Activated naive CD4-positive, alpha-beta T cell treated with anti-CD3 and anti-CD28 coated beads, Interleukin-2, amount 10 ng/mL, durations not matched to agents 7 days and 5 days (primary cell): ENCODE measurements at regions not wholly inside any gene's neighbourhood (a gene's known extent, or its start where the extent isn't known, plus 50 kb on each side); places are given as distances from the start of the nearest gene placed in this dataset.

Source experiments
- CTCF ChIA-PET: fragments of 350-600 bp; sonication (Branson Sonifier 250); formaldehyde crosslinking; loops from one replicate; lab custom pipeline; 2021; ENCODE audit warnings: antibody characterized with exemption; lab: Charles Lee
- DNase-seq: peaks from one replicate; pipeline ENCODE4 v3.0.0-alpha.2; 2020
- H3K27ac Mint-ChIP-seq: one replicate; pipeline ENCODE4 v1.8.0; 2021; ENCODE audit warnings: mild to moderate bottlenecking, moderate library complexity, mixed read lengths
- H3K27me3 Mint-ChIP-seq: one replicate; pipeline ENCODE4 v1.8.0; 2021; ENCODE audit warnings: mild to moderate bottlenecking, mixed read lengths
- H3K36me3 Mint-ChIP-seq: one replicate; pipeline ENCODE4 v1.8.0; 2021; ENCODE audit warnings: mixed read lengths
- H3K4me1 Mint-ChIP-seq: one replicate; pipeline ENCODE4 v1.8.0; 2021; ENCODE audit warnings: mixed read lengths
- H3K4me3 Mint-ChIP-seq: one replicate; pipeline ENCODE4 v1.8.0; 2021; ENCODE audit warnings: mild to moderate bottlenecking, moderate library complexity, mixed read lengths
- H3K9me3 Mint-ChIP-seq: one replicate; pipeline ENCODE4 v1.8.0; 2021; ENCODE audit warnings: mixed read lengths

DNA sequence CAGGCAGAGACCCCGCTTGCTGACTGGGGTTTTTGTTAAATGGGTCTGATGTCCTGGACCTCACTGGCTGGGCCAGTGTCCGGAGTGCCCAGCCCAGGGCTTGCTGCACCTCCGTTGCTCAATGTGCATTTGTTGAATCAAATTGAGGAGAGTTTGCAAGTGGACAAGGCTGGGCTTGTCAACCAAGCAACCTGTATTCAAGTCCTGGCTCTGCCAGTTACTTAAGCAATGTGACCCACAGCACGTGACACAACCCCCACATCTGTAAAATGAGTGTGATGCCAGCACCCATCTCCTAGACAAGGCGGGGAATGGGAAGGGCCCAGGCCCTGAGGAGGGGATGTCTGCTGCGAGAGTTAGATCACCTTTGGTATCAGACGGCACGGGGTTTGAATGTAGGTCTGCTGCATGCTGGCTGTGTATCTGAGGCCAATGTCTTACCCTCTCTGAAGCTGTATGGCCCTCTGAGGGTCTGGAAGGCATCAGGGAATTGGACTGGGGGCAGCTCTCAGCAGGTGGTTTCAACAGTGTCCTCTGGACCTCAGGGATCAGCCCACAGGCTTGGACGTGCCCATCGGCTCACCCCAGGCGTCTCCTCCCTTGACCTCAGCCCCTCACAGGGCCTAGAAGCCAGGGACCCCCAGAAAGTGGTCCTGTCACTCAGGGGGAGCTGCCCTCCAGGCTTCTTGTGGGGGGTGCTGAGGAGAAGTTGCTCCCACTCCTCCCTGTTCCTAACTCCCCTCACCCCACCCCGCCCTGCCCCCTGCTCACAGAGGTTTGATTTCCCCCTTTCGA lies 51.0 kb upstream of the RUNX3 start:
- DNase-seq, result no peak
- CTCF ChIA-PET, result interaction anchor here (1.0 to 3.2 kb wide), 5 partner anchors 10 to 56 kb away, joined by 3 to 12 read pairs (median 6); no protein-coding TSS in a partner anchor
- H3K27ac Mint-ChIP-seq, result peak overlapping the region; percentile 88
- peaks cover 19% of the 10 kb centered on the region for H3K36me3 Mint-ChIP-seq
- peaks cover 96% of the 10 kb centered on the region for H3K4me1 Mint-ChIP-seq
- peaks cover 8% of the 10 kb centered on the region for H3K9me3 Mint-ChIP-seq
- H3K27me3 Mint-ChIP-seq, result no peaks in the 10 kb centered on the region
- H3K4me3 Mint-ChIP-seq, result no peak overlapping the region
